A549 (cell line): ENCODE measurements at regions not wholly inside any gene's neighbourhood (a gene's known extent, or its start where the extent isn't known, plus 50 kb on each side); places are given as distances from the start of the nearest gene placed in this dataset.

ENCODE experiments used
- ATAC-seq, 2 experiments: fragments of 200-7000 bp in 1 of 2; fragments of >200 bp in 1 of 2; cut with Nextera tagmentation in 1 of 2; cut with Tn5 transposase in 1 of 2; 3 replicates each; pipeline versions ENCODE4 v1.8.0 to v1.9.1; 2018 to 2020; ENCODE audit warnings: mild to moderate bottlenecking in 1 of 2, moderate library complexity in 1 of 2
- CTCF ChIA-PET: fragments of 300-600 bp; sonication (Branson Sonifier 250); formaldehyde crosslinking; extraction: SDS; loops from one replicate; lab custom pipeline; 2021; ENCODE audit warnings: antibody characterized with exemption, inconsistent platforms; lab: Yijun Ruan, JAX
- POLR2A ChIA-PET: fragments of 350-600 bp; formaldehyde crosslinking; extraction: SDS; loops from one replicate; lab custom pipeline; 2021; ENCODE audit warnings: antibody characterized with exemption, inconsistent platforms; lab: Yijun Ruan, JAX
- DNase-seq, 2 experiments: peaks; one replicate each; pipeline versions ENCODE4 v3.0.0 to v3.0.0-alpha.2; 2011 to 2016; ENCODE audit warnings: low read depth in 1 of 2, low spot score in 1 of 2
- FAIRE-seq: peaks from 2 replicates; lab custom pipeline; 2011; peaks lifted over from hg19 to GRCh38; lab: Jason Lieb, UNC
- H3K27ac ChIP-seq, 2 experiments: fragments of >200 bp; sonication (Bioruptor Twin); formaldehyde crosslinking; 3 replicates each; pipeline ENCODE4 v1.5.1; 2016 to 2017
- H3K4me1 ChIP-seq: fragments of >200 bp; sonication (Bioruptor Twin); formaldehyde crosslinking; 3 replicates; pipeline ENCODE4 v1.6.1; 2016
- H3K4me2 ChIP-seq: fragments of >200 bp; sonication (Bioruptor Twin); formaldehyde crosslinking; 3 replicates; pipeline ENCODE4 v1.6.1; 2016
- H3K4me3 ChIP-seq: fragments of >200 bp; sonication (Bioruptor Twin); formaldehyde crosslinking; 3 replicates; pipeline ENCODE4 v1.5.1; 2016
- H3K9me3 ChIP-seq: fragments of >200 bp; sonication (Bioruptor Twin); formaldehyde crosslinking; 3 replicates; pipeline ENCODE4 v1.6.1; 2016
- CBX2 ChIP-seq: fragments of 200-600 bp; sonication (generic); IDR thresholded peaks from 2 replicates; pipeline ENCODE4 v1.6.1; 2016; ENCODE audit warnings: low read depth, mild to moderate bottlenecking, borderline replicate concordance
- CEBPB ChIP-seq, 2 experiments: fragments of >200 bp in 1 of 2; sonication (Bioruptor Twin) in 1 of 2; formaldehyde crosslinking in 1 of 2; IDR thresholded peaks; 2 replicates each; pipeline ENCODE4 v1.6.1; 2012 to 2016
- CHD2 ChIP-seq: fragments of 150-350 bp; IDR thresholded peaks from 2 replicates; pipeline ENCODE4 v1.6.1; 2014; ENCODE audit warnings: low read length; ENCODE audit not compliant: partially characterized antibody
- CHD4 ChIP-seq: fragments of 200-600 bp; sonication (generic); IDR thresholded peaks from 2 replicates; pipeline ENCODE4 v1.6.1; 2016; ENCODE audit warnings: antibody characterized with exemption, mild to moderate bottlenecking, borderline replicate concordance
- CTCF ChIP-seq: fragments of >200 bp; sonication (Bioruptor Twin); formaldehyde crosslinking; IDR thresholded peaks from 3 replicates; pipeline ENCODE4 v1.5.1; 2016
- GATA3 ChIP-seq: IDR thresholded peaks from 2 replicates; pipeline ENCODE4 v1.6.1; 2012; ENCODE audit warnings: borderline replicate concordance
- HEYL ChIP-seq: fragments of 250-450 bp; sonication (Bioruptor Pico); IDR thresholded peaks from 2 replicates; pipeline ENCODE4 v1.8.0; 2021; ENCODE audit warnings: mild to moderate bottlenecking, moderate library complexity
- HMGXB4 ChIP-seq: fragments of 250-450 bp; sonication (Bioruptor Pico); IDR thresholded peaks from 2 replicates; pipeline ENCODE4 v1.5.0; 2021; ENCODE audit warnings: mild to moderate bottlenecking, moderate library complexity, borderline replicate concordance
- HOXA7 ChIP-seq: fragments of 250-450 bp; sonication (Bioruptor Pico); IDR thresholded peaks from 2 replicates; pipeline ENCODE4 v1.5.0; 2020; ENCODE audit warnings: mild to moderate bottlenecking, moderate library complexity
- HOXB13 ChIP-seq: fragments of 250-450 bp; sonication (Bioruptor Pico); IDR thresholded peaks from 2 replicates; pipeline ENCODE4 v1.5.0; 2020; ENCODE audit warnings: low read depth, mild to moderate bottlenecking, moderate library complexity
- JUNB ChIP-seq: fragments of >200 bp; sonication (Bioruptor Twin); formaldehyde crosslinking; IDR thresholded peaks from 2 replicates; pipeline ENCODE4 v1.6.1; 2016
- KDM5A ChIP-seq: fragments of 200-600 bp; sonication (generic); IDR thresholded peaks from 2 replicates; pipeline ENCODE4 v1.6.1; 2016; ENCODE audit warnings: antibody characterized with exemption, mild to moderate bottlenecking
- MAFK ChIP-seq: fragments of 450-650 bp; IDR thresholded peaks from 2 replicates; pipeline ENCODE4 v1.6.1; 2014; ENCODE audit not compliant: partially characterized antibody
- MAZ ChIP-seq: fragments of 150-350 bp; IDR thresholded peaks from 2 replicates; pipeline ENCODE4 v1.6.1; 2014; ENCODE audit warnings: antibody characterized with exemption, low read depth, low read length, borderline replicate concordance
- NPAS2 ChIP-seq: fragments of 250-450 bp; sonication (Bioruptor Pico); IDR thresholded peaks from 2 replicates; pipeline ENCODE4 v1.8.0; 2022; ENCODE audit warnings: mild to moderate bottlenecking, moderate library complexity, borderline replicate concordance
- NR3C1 ChIP-seq: fragments of >200 bp; sonication (Bioruptor Twin); formaldehyde crosslinking; IDR thresholded peaks from 3 replicates; pipeline ENCODE4 v1.6.1; 2017
- POLR2A ChIP-seq: IDR thresholded peaks from 2 replicates; pipeline ENCODE4 v1.6.1; 2012; ENCODE audit warnings: mild to moderate bottlenecking, low read length
- RARB ChIP-seq: fragments of 250-450 bp; sonication (Bioruptor Pico); IDR thresholded peaks from 2 replicates; pipeline ENCODE4 v1.8.0; 2021; ENCODE audit warnings: mild to moderate bottlenecking, moderate library complexity
- RCOR1 ChIP-seq: fragments of 150-350 bp; IDR thresholded peaks from 2 replicates; pipeline ENCODE4 v1.6.1; 2014; ENCODE audit warnings: antibody characterized with exemption, low read length, low read depth
- RFX5 ChIP-seq: fragments of 450-650 bp; IDR thresholded peaks from 2 replicates; pipeline ENCODE4 v1.7.1; 2014; ENCODE audit warnings: antibody characterized with exemption, mild to moderate bottlenecking, moderate library complexity
- USF2 ChIP-seq: fragments of 450-650 bp; IDR thresholded peaks from 2 replicates; pipeline ENCODE4 v1.6.1; 2014; ENCODE audit warnings: antibody characterized with exemption
- ZC3H11A ChIP-seq: fragments of 450-650 bp; IDR thresholded peaks from 2 replicates; pipeline ENCODE4 v1.6.1; 2014; ENCODE audit warnings: antibody characterized with exemption, mild to moderate bottlenecking
- ZNF302 ChIP-seq: fragments of 250-450 bp; sonication (Bioruptor Pico); IDR thresholded peaks from 2 replicates; pipeline ENCODE4 v1.9.0; 2021; ENCODE audit warnings: inconsistent platforms, mild to moderate bottlenecking, moderate library complexity
- ZSCAN20 ChIP-seq: fragments of 250-450 bp; sonication (Bioruptor Pico); IDR thresholded peaks from 2 replicates; pipeline ENCODE4 v1.8.0; 2022; ENCODE audit warnings: mild to moderate bottlenecking, moderate library complexity
- WGBS: methylation state at CpG from one replicate; pipeline ENCODE4 v1.1.6; 2017; ENCODE audit errors: missing lambda C conversion rate; 5-methylcytosine and 5-hydroxymethylcytosine counted together
- TF ChIP-seq, protein P1 (sequence below): fragments of 200-600 bp; sonication (generic); IDR thresholded peaks from 2 replicates; pipeline ENCODE4 v1.6.1; 2016; ENCODE audit warnings: antibody characterized with exemption, mild to moderate bottlenecking, moderate library complexity
- TF ChIP-seq, protein P2 (sequence below): IDR thresholded peaks from 2 replicates; pipeline ENCODE4 v1.6.1; 2012

DNA sequence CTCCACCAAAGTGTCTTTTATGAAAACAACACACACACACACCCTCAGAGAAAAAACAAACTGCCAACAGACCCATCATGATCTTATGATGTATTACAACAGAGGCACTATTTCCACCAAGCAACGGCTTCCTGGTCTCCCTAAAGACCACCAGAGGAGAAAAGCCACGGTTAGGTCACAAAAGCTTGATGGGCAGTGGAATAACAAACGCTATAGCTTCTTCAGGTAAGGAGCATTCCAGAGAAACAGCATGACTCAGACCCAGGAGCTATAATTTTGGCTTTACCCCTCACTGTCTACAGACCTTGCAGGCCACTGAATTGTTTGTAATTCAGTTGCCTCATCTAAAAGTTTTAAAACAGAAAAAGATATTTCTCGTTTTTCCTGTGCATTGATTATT lies 105.7 kb upstream of the GPR141 start:
- H3K9me3 ChIP-seq = no peaks in the 10 kb centered on the region
- 20% methylated on average over 4 of the region's 4 CpGs for WGBS
- peak overlapping the region; percentile 42; the same call in 2 of the 3 replicates for H3K4me2 ChIP-seq
- no peak for FAIRE-seq
- POLR2A ChIA-PET = no interaction called here
- TF ChIP-seq RARB (CRISPR knock-in tag) = no peak
- TF ChIP-seq CBX2 = no peak
- no peak for TF ChIP-seq NPAS2
- TF ChIP-seq USF2 = no peak
- TF ChIP-seq NR3C1 = no peak
- TF ChIP-seq HEYL (CRISPR knock-in tag) = no peak
- TF ChIP-seq GATA3 = no peak
- TF ChIP-seq ZC3H11A = no peak
- TF ChIP-seq, protein P1, sequence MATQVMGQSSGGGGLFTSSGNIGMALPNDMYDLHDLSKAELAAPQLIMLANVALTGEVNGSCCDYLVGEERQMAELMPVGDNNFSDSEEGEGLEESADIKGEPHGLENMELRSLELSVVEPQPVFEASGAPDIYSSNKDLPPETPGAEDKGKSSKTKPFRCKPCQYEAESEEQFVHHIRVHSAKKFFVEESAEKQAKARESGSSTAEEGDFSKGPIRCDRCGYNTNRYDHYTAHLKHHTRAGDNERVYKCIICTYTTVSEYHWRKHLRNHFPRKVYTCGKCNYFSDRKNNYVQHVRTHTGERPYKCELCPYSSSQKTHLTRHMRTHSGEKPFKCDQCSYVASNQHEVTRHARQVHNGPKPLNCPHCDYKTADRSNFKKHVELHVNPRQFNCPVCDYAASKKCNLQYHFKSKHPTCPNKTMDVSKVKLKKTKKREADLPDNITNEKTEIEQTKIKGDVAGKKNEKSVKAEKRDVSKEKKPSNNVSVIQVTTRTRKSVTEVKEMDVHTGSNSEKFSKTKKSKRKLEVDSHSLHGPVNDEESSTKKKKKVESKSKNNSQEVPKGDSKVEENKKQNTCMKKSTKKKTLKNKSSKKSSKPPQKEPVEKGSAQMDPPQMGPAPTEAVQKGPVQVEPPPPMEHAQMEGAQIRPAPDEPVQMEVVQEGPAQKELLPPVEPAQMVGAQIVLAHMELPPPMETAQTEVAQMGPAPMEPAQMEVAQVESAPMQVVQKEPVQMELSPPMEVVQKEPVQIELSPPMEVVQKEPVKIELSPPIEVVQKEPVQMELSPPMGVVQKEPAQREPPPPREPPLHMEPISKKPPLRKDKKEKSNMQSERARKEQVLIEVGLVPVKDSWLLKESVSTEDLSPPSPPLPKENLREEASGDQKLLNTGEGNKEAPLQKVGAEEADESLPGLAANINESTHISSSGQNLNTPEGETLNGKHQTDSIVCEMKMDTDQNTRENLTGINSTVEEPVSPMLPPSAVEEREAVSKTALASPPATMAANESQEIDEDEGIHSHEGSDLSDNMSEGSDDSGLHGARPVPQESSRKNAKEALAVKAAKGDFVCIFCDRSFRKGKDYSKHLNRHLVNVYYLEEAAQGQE = no peak
- TF ChIP-seq RCOR1 = no peak
- TF ChIP-seq, protein P2, sequence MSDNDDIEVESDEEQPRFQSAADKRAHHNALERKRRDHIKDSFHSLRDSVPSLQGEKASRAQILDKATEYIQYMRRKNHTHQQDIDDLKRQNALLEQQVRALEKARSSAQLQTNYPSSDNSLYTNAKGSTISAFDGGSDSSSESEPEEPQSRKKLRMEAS = no peak
- no peak for TF ChIP-seq KDM5A
- TF ChIP-seq CHD2 = no peak
- TF ChIP-seq HOXB13 = no peak
- no peak for TF ChIP-seq RFX5
- TF ChIP-seq ZNF302 (CRISPR knock-in tag) = no peak
- no peak for TF ChIP-seq ZSCAN20 (CRISPR knock-in tag)
- no peak for TF ChIP-seq CEBPB (IDR thresholded peaks at IDR 0.05)
- no peak for TF ChIP-seq HMGXB4 (CRISPR knock-in tag)
- no peak overlapping the region for H3K4me3 ChIP-seq
- CTCF ChIA-PET = no interaction called here
- H3K27ac ChIP-seq = no peak overlapping the region
- DNase-seq = no peak
- H3K4me1 ChIP-seq = peaks cover 12% of the 10 kb centered on the region; the same call in 2 of the 3 replicates
- no peak for ATAC-seq

- ChIA-PET POLR2A (no interaction called here), CTCF (no interaction called here)
- FAIRE-seq = no peak
- peak overlapping the region; percentile 42; the same call in 2 of the 3 replicates for H3K4me2 ChIP-seq
- H3K4me3 ChIP-seq = no peak overlapping the region
- peaks cover 12% of the 10 kb centered on the region; the same call in 2 of the 3 replicates for H3K4me1 ChIP-seq
- TF ChIP-seq, protein P2 = no peak
- TF ChIP-seq POLR2A = no peak
- TF ChIP-seq CTCF = no peak
- TF ChIP-seq CBX2 = no peak
- TF ChIP-seq CHD4 = no peak
- no peak for TF ChIP-seq MAZ
- TF ChIP-seq HOXA7 (CRISPR knock-in tag) = no peak
- TF ChIP-seq MAFK = no peak
- no peak for TF ChIP-seq JUNB
- TF ChIP-seq KDM5A = no peak
- no peak for TF ChIP-seq HMGXB4 (CRISPR knock-in tag)
- no peak for TF ChIP-seq USF2
- ATAC-seq = no peak
- WGBS = 74% methylated on average over 1 of the region's 1 CpG
- H3K9me3 ChIP-seq = no peaks in the 10 kb centered on the region
- DNase-seq = no peak
- no peak overlapping the region for H3K27ac ChIP-seq
Measured at GRCh38 chr7:37578350-37578749, 105.2 kb upstream of the GPR141 start.
